WTC11 (cell line): ENCODE measurements at regions not wholly inside any gene's neighbourhood (a gene's known extent, or its start where the extent isn't known, plus 50 kb on each side); places are given as distances from the start of the nearest gene placed in this dataset.

Experiments used
- ATAC-seq: fragments of 200-7000 bp; cut with Tn5 transposase; 2 replicates; pipeline ENCODE4 v1.10.0; 2021; ENCODE audit warnings: mild to moderate bottlenecking, moderate library complexity
- CTCF ChIA-PET: fragments of 300-600 bp; sonication (Branson Sonifier 250); formaldehyde crosslinking; loops from one replicate; lab custom pipeline; 2021; ENCODE audit warnings: antibody characterized with exemption; lab: Charles Lee
- POLR2A ChIA-PET: fragments of 350-600 bp; sonication (Branson Sonifier 250); formaldehyde crosslinking; loops from one replicate; lab custom pipeline; 2021; ENCODE audit warnings: antibody characterized with exemption; lab: Charles Lee
- DNase-seq: peaks from one replicate; pipeline ENCODE4 v3.0.0; 2021; ENCODE audit warnings: low spot score
- H3K27ac Mint-ChIP-seq: 2 replicates; pipeline ENCODE4 v1.8.0; 2021; ENCODE audit warnings: mixed read lengths
- H3K27me3 Mint-ChIP-seq: 2 replicates; pipeline ENCODE4 v1.8.0; 2021; ENCODE audit warnings: low read depth, mild to moderate bottlenecking, moderate library complexity, mixed read lengths
- H3K36me3 Mint-ChIP-seq: 2 replicates; pipeline ENCODE4 v1.8.0; 2021; ENCODE audit warnings: mixed read lengths
- H3K4me1 Mint-ChIP-seq: 2 replicates; pipeline ENCODE4 v1.8.0; 2022; ENCODE audit warnings: mixed read lengths
- H3K4me3 Mint-ChIP-seq: 2 replicates; pipeline ENCODE4 v1.8.0; 2021; ENCODE audit warnings: mild to moderate bottlenecking, moderate library complexity, mixed read lengths
- H3K9me3 Mint-ChIP-seq: 2 replicates; pipeline ENCODE4 v1.8.0; 2021; ENCODE audit warnings: mixed read lengths
- CREB1 ChIP-seq: sonication (generic); formaldehyde crosslinking; IDR thresholded peaks from 2 replicates; pipeline ENCODE4 v1.8.0; 2023; ENCODE audit warnings: mild to moderate bottlenecking, missing genetic modification reagents
- ESRRA ChIP-seq: sonication (generic); formaldehyde crosslinking; IDR thresholded peaks from 2 replicates; pipeline ENCODE4 v1.8.1; 2022; ENCODE audit warnings: mild to moderate bottlenecking, missing genetic modification reagents, borderline replicate concordance
- GRHL2 ChIP-seq: fragments of 250-450 bp; sonication (Bioruptor Pico); IDR thresholded peaks from 2 replicates; pipeline ENCODE4 v1.8.0; 2022; ENCODE audit warnings: mild to moderate bottlenecking, moderate library complexity; ENCODE audit not compliant: insufficient replicate concordance, severe bottlenecking
- JAZF1 ChIP-seq: fragments of 250-450 bp; sonication (Bioruptor Pico); IDR thresholded peaks from 2 replicates; pipeline ENCODE4 v1.9.0; 2021; ENCODE audit warnings: moderate library complexity, mild to moderate bottlenecking, inconsistent platforms
- NFE2L1 ChIP-seq: sonication (generic); formaldehyde crosslinking; IDR thresholded peaks from 2 replicates; pipeline ENCODE4 v1.8.1; 2023; ENCODE audit warnings: missing genetic modification reagents
- NR1H2 ChIP-seq: sonication (generic); formaldehyde crosslinking; IDR thresholded peaks from 2 replicates; pipeline ENCODE4 v1.9.0; 2021; ENCODE audit warnings: mild to moderate bottlenecking, moderate library complexity, missing genetic modification reagents
- NR3C1 ChIP-seq: sonication (generic); formaldehyde crosslinking; conservative IDR thresholded peaks from 2 replicates; pipeline ENCODE4 v1.8.1; 2023; ENCODE audit warnings: low read depth, mild to moderate bottlenecking, missing genetic modification reagents
- TP53 ChIP-seq: sonication (generic); formaldehyde crosslinking; IDR thresholded peaks from 2 replicates; pipeline ENCODE4 v1.8.1; 2023; ENCODE audit warnings: mild to moderate bottlenecking, missing genetic modification reagents
- ZNF138 ChIP-seq: sonication (generic); formaldehyde crosslinking; conservative IDR thresholded peaks from 2 replicates; pipeline ENCODE4 v1.8.1; 2022; ENCODE audit warnings: mild to moderate bottlenecking, moderate library complexity, missing genetic modification reagents
- ZNF219 ChIP-seq: sonication (generic); formaldehyde crosslinking; IDR thresholded peaks from 2 replicates; pipeline ENCODE4 v1.8.0; 2023; ENCODE audit warnings: missing genetic modification reagents, mild to moderate bottlenecking, borderline replicate concordance
- ZNF317 ChIP-seq: sonication (generic); formaldehyde crosslinking; IDR thresholded peaks from 2 replicates; pipeline ENCODE4 v1.8.1; 2023; ENCODE audit warnings: low read depth, mild to moderate bottlenecking, moderate library complexity, missing genetic modification reagents, borderline replicate concordance
- ZNF423 ChIP-seq: fragments of 250-450 bp; sonication (Bioruptor Pico); IDR thresholded peaks from 2 replicates; pipeline ENCODE4 v2.1.2; 2022; ENCODE audit warnings: mild to moderate bottlenecking, moderate library complexity
- TF ChIP-seq, protein P1 (sequence below): fragments of 200-600 bp; IDR thresholded peaks from 2 replicates; pipeline ENCODE4 v1.8.0; 2022; ENCODE audit warnings: antibody characterized with exemption
- TF ChIP-seq, protein P2 (sequence below): fragments of 250-450 bp; sonication (Bioruptor Pico); IDR thresholded peaks from 2 replicates; pipeline ENCODE4 v1.9.0; 2021; ENCODE audit warnings: moderate library complexity, mild to moderate bottlenecking, inconsistent platforms, borderline replicate concordance
- TF ChIP-seq, protein P3 (sequence below): sonication (generic); formaldehyde crosslinking; IDR thresholded peaks from 2 replicates; pipeline ENCODE4 v1.8.0; 2022; ENCODE audit warnings: mild to moderate bottlenecking, missing genetic modification reagents
- TF ChIP-seq, protein P4 (sequence below): sonication (generic); formaldehyde crosslinking; IDR thresholded peaks from 2 replicates; pipeline ENCODE4 v1.8.0; 2023; ENCODE audit warnings: missing genetic modification reagents
- TF ChIP-seq, protein P5 (sequence below): fragments of 250-450 bp; sonication (Bioruptor Pico); IDR thresholded peaks from 2 replicates; pipeline ENCODE4 v1.9.0; 2021; ENCODE audit warnings: mild to moderate bottlenecking
- TF ChIP-seq, protein P6 (sequence below): fragments of 250-450 bp; sonication (Bioruptor Pico); IDR thresholded peaks from 2 replicates; pipeline ENCODE4 v2.1.2; 2022; ENCODE audit warnings: mild to moderate bottlenecking, moderate library complexity
- TF ChIP-seq, protein P7 (sequence below): sonication (generic); formaldehyde crosslinking; IDR thresholded peaks from 2 replicates; pipeline ENCODE4 v1.8.1; 2022; ENCODE audit warnings: missing genetic modification reagents, borderline replicate concordance
- TF ChIP-seq, protein P8 (sequence below): sonication (generic); formaldehyde crosslinking; IDR thresholded peaks from 2 replicates; pipeline ENCODE4 v1.8.1; 2023; ENCODE audit warnings: mild to moderate bottlenecking, missing genetic modification reagents
- TF ChIP-seq, protein P9 (sequence below): fragments of 250-450 bp; sonication (Bioruptor Pico); IDR thresholded peaks from 2 replicates; pipeline ENCODE4 v1.8.0; 2021; ENCODE audit warnings: mild to moderate bottlenecking

DNA sequence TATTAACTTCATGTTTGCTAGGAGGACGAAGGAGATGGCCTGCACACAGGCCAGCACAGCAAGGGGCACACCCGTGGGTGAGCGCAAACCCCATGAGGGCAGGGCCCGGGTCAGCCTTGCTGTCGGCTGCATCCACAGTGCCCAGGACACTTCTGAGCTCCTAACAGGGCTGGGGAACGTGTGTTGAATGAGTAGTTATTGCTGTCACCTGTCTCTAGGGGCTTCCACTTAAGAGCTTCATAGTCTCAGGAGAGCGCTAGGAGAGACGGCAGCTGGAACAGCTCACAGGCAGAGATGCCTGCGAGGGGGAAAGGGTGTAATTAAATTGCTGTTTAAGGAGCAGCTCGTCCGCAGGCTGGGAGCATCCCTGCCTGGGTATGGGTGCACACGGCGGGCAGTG lies 91.4 kb upstream of the NEURL1B start (continued):
- TF ChIP-seq NFE2L1 (CRISPR knock-in tag) (no peak), NR1H2 (CRISPR knock-in tag) (no peak)
- TF ChIP-seq, protein P1, sequence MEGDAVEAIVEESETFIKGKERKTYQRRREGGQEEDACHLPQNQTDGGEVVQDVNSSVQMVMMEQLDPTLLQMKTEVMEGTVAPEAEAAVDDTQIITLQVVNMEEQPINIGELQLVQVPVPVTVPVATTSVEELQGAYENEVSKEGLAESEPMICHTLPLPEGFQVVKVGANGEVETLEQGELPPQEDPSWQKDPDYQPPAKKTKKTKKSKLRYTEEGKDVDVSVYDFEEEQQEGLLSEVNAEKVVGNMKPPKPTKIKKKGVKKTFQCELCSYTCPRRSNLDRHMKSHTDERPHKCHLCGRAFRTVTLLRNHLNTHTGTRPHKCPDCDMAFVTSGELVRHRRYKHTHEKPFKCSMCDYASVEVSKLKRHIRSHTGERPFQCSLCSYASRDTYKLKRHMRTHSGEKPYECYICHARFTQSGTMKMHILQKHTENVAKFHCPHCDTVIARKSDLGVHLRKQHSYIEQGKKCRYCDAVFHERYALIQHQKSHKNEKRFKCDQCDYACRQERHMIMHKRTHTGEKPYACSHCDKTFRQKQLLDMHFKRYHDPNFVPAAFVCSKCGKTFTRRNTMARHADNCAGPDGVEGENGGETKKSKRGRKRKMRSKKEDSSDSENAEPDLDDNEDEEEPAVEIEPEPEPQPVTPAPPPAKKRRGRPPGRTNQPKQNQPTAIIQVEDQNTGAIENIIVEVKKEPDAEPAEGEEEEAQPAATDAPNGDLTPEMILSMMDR, result no peak

DNA sequence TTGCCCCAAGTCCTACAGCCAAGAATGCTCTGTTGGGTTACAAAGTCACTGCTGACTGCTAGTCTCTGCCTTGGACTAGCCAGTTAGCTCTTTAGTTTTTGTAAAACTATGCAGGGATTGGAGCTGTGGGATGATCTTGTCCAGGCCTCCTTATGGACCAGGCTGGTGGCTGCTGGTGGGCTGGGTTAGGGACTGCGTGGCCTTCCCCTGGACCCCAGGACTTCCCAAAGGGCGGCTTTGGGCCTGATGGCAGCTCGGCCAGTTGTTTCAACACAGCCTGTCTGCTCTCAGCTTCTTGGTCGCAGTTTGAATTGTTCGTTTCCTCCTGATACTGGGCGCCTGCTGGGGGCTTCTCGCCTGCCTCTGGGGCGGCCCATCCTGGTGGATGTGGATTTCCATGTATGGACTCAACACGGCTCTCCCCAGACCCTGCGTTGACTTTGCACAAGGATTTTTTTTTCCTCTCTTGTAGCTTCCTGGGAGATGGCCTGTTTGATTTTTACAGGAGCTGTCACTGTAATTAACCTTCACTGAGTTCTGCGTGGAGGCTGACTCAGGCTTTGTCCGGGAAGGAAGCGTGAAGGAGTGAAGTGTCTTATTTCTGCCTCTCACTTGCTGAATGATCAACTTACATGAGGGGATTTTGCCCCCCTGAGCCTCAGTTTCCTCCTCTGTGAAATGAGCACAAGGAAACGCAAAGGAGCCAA lies 91.9 kb upstream of the NEURL1B start:
- no peak overlapping the region for H3K27ac Mint-ChIP-seq
- CTCF ChIA-PET, result interaction anchor here (0.6 to 1.7 kb wide), 6 partner anchors 9 to 165 kb away, joined by 3 to 5 read pairs (median 3); no protein-coding TSS in a partner anchor
- no peaks in the 10 kb centered on the region for H3K36me3 Mint-ChIP-seq
- peaks cover 7% of the 10 kb centered on the region for H3K4me1 Mint-ChIP-seq
- TF ChIP-seq, protein P2, sequence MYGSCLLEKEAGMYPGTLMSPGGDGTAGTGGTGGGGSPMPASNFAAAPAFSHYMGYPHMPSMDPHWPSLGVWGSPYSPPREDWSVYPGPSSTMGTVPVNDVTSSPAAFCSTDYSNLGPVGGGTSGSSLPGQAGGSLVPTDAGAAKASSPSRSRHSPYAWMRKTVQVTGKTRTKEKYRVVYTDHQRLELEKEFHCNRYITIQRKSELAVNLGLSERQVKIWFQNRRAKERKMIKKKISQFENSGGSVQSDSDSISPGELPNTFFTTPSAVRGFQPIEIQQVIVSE, result no peak
- no peak for TF ChIP-seq NR3C1 (CRISPR knock-in tag)
- no peak for TF ChIP-seq GRHL2 (CRISPR knock-in tag)
- TF ChIP-seq, protein P3, sequence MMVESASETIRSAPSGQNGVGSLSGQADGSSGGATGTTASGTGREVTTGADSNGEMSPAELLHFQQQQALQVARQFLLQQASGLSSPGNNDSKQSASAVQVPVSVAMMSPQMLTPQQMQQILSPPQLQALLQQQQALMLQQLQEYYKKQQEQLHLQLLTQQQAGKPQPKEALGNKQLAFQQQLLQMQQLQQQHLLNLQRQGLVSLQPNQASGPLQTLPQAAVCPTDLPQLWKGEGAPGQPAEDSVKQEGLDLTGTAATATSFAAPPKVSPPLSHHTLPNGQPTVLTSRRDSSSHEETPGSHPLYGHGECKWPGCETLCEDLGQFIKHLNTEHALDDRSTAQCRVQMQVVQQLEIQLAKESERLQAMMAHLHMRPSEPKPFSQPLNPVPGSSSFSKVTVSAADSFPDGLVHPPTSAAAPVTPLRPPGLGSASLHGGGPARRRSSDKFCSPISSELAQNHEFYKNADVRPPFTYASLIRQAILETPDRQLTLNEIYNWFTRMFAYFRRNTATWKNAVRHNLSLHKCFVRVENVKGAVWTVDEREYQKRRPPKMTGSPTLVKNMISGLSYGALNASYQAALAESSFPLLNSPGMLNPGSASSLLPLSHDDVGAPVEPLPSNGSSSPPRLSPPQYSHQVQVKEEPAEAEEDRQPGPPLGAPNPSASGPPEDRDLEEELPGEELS (CRISPR knock-in tag), result no peak
- TF ChIP-seq, protein P4, sequence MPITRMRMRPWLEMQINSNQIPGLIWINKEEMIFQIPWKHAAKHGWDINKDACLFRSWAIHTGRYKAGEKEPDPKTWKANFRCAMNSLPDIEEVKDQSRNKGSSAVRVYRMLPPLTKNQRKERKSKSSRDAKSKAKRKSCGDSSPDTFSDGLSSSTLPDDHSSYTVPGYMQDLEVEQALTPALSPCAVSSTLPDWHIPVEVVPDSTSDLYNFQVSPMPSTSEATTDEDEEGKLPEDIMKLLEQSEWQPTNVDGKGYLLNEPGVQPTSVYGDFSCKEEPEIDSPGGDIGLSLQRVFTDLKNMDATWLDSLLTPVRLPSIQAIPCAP (CRISPR knock-in tag), result no peak
- no peak for TF ChIP-seq TP53 (CRISPR knock-in tag)
- TF ChIP-seq CREB1 (CRISPR knock-in tag), result no peak
- TF ChIP-seq, protein P5, sequence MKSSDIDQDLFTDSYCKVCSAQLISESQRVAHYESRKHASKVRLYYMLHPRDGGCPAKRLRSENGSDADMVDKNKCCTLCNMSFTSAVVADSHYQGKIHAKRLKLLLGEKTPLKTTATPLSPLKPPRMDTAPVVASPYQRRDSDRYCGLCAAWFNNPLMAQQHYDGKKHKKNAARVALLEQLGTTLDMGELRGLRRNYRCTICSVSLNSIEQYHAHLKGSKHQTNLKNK (CRISPR knock-in tag), result no peak
- TF ChIP-seq, protein P6, sequence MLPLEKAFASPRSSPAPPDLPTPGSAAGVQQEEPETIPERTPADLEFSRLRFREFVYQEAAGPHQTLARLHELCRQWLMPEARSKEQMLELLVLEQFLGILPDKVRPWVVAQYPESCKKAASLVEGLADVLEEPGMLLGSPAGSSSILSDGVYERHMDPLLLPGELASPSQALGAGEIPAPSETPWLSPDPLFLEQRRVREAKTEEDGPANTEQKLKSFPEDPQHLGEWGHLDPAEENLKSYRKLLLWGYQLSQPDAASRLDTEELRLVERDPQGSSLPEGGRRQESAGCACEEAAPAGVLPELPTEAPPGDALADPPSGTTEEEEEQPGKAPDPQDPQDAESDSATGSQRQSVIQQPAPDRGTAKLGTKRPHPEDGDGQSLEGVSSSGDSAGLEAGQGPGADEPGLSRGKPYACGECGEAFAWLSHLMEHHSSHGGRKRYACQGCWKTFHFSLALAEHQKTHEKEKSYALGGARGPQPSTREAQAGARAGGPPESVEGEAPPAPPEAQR (CRISPR knock-in tag), result no peak
- TF ChIP-seq, protein P7, sequence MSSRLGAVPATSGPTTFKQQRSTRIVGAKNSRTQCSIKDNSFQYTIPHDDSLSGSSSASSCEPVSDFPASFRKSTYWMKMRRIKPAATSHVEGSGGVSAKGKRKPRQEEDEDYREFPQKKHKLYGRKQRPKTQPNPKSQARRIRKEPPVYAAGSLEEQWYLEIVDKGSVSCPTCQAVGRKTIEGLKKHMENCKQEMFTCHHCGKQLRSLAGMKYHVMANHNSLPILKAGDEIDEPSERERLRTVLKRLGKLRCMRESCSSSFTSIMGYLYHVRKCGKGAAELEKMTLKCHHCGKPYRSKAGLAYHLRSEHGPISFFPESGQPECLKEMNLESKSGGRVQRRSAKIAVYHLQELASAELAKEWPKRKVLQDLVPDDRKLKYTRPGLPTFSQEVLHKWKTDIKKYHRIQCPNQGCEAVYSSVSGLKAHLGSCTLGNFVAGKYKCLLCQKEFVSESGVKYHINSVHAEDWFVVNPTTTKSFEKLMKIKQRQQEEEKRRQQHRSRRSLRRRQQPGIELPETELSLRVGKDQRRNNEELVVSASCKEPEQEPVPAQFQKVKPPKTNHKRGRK (CRISPR knock-in tag), result no peak
- TF ChIP-seq ESRRA (CRISPR knock-in tag), result no peak
- TF ChIP-seq ZNF219, result no peak
- TF ChIP-seq ZNF317 (CRISPR knock-in tag), result no peak
- TF ChIP-seq, protein P8, sequence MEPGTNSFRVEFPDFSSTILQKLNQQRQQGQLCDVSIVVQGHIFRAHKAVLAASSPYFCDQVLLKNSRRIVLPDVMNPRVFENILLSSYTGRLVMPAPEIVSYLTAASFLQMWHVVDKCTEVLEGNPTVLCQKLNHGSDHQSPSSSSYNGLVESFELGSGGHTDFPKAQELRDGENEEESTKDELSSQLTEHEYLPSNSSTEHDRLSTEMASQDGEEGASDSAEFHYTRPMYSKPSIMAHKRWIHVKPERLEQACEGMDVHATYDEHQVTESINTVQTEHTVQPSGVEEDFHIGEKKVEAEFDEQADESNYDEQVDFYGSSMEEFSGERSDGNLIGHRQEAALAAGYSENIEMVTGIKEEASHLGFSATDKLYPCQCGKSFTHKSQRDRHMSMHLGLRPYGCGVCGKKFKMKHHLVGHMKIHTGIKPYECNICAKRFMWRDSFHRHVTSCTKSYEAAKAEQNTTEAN (CRISPR knock-in tag), result no peak
- no peak for TF ChIP-seq ZNF423 (CRISPR knock-in tag)
- TF ChIP-seq, protein P9, sequence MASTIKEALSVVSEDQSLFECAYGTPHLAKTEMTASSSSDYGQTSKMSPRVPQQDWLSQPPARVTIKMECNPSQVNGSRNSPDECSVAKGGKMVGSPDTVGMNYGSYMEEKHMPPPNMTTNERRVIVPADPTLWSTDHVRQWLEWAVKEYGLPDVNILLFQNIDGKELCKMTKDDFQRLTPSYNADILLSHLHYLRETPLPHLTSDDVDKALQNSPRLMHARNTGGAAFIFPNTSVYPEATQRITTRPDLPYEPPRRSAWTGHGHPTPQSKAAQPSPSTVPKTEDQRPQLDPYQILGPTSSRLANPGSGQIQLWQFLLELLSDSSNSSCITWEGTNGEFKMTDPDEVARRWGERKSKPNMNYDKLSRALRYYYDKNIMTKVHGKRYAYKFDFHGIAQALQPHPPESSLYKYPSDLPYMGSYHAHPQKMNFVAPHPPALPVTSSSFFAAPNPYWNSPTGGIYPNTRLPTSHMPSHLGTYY, result no peak
- TF ChIP-seq JAZF1, result no peak
- TF ChIP-seq ZNF138 (CRISPR knock-in tag), result no peak
- no peak overlapping the region for H3K4me3 Mint-ChIP-seq
- ATAC-seq, result 0 out of 2 replicates have a peak, but pooled peaks have one; percentile 19
- peaks cover 13% of the 10 kb centered on the region for H3K27me3 Mint-ChIP-seq
- DNase-seq, result no peak
- H3K9me3 Mint-ChIP-seq, result no peaks in the 10 kb centered on the region
- POLR2A ChIA-PET, result interaction anchor here (0.6 kb wide), 1 partner anchor 117 kb away, joined by 5 read pairs; no protein-coding TSS in a partner anchor
